Retinal pigment epithelial cell (primary cell): ENCODE measurements at regions not wholly inside any gene's neighbourhood (a gene's known extent, or its start where the extent isn't known, plus 50 kb on each side); places are given as distances from the start of the nearest gene placed in this dataset.

ENCODE experiments used
- DNase-seq: peaks from one replicate; pipeline ENCODE4 v3.0.0-alpha.2; 2010; ENCODE audit warnings: low read depth
- H3K4me3 ChIP-seq: 2 replicates; pipeline ENCODE4 v1.5.1; 2011; ENCODE audit warnings: mild to moderate bottlenecking, low read length, control low read depth, moderate library complexity
- CTCF ChIP-seq: conservative IDR thresholded peaks from 2 replicates; pipeline ENCODE4 v1.5.1; 2011; ENCODE audit warnings: low read depth, low read length, control low read depth, inconsistent platforms

GRCh38 chr4:56253666-56254305 is 133.5 kb downstream of the AASDH start:
- no peak for DNase-seq
- no peak overlapping the region for H3K4me3 ChIP-seq
- TF ChIP-seq CTCF: no peak

- no peak overlapping the region for H3K4me3 ChIP-seq
- no peak for DNase-seq
- no peak for TF ChIP-seq CTCF
These were observed 134.6 kb downstream of the AASDH start for GRCh38 chr4:56252561-56253152.

- H3K4me3 ChIP-seq: no peak overlapping the region
- DNase-seq: no peak
- no peak for TF ChIP-seq CTCF
These were observed 135.7 kb downstream of the AASDH start for GRCh38 chr4:56251556-56251955.

GRCh38 chr4:56250776-56251175 is 136.5 kb downstream of the AASDH start:
- no peak for TF ChIP-seq CTCF
- H3K4me3 ChIP-seq: no peak overlapping the region
- DNase-seq: no peak

GRCh38 chr4:56247646-56248045 is 139.6 kb downstream of the AASDH start:
- TF ChIP-seq CTCF: no peak
- H3K4me3 ChIP-seq: no peak overlapping the region
- no peak for DNase-seq

- TF ChIP-seq CTCF: no peak
- DNase-seq: no peak
- no peak overlapping the region for H3K4me3 ChIP-seq
These were observed 141.1 kb downstream of the AASDH start for GRCh38 chr4:56246233-56246610.

- no peak for TF ChIP-seq CTCF
- DNase-seq: no peak
- H3K4me3 ChIP-seq: no peak overlapping the region
These were observed 141.6 kb downstream of the AASDH start for GRCh38 chr4:56245547-56246232.
